Pons (tissue), 1 donor: ENCODE measurements at regions not wholly inside any gene's neighbourhood (a gene's known extent, or its start where the extent isn't known, plus 50 kb on each side); places are given as distances from the start of the nearest gene placed in this dataset.
A peak's percentile ranks its signal among the peaks of the same experiment; 100 is the strongest.

Experiments
- DNase-seq: peaks from one replicate; pipeline ENCODE4 v3.0.0-alpha.2; 2016; ENCODE audit warnings: low spot score

GRCh38 chr9:129326061-129327005 lies 148.3 kb upstream of the IER5L start:
- no peak for DNase-seq

GRCh38 chr9:129324808-129325502 lies 146.9 kb upstream of the IER5L start:
- DNase-seq, result no peak

DNA sequence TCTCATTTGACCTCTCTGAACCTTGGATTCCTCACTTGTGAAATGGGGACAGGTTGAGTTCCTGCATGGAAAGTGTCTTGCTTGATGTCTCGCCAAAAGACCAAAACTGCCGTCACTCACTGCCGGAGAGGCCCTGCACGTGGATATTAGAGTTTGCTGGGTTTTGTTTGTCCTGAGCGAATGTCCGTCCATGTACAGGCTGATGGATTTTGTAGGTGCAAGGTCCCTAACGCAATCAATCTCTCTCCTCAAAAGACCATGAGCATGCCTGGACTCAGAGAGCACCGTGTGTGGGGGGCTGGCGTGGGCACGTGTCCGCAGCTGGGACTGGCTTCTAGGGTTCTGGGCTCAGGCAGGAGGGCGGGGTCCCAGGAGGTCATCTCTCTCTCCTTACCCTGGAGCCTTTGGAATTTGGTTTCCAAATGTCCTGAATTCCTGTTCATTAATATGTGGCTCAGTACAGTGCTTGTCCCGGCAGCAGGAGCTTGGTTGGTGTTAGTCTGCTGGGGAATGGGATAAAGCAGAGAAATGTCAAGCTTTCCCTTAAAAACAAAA lies 146.0 kb upstream of the IER5L start:
- no peak for DNase-seq

- DNase-seq, result no peak
Measured at GRCh38 chr9:129323376-129323998, 145.4 kb upstream of the IER5L start.

GRCh38 chr9:129322641-129323375 lies 144.7 kb upstream of the IER5L start:
- DNase-seq, result no peak

GRCh38 chr9:129322022-129322621 lies 144.1 kb upstream of the IER5L start:
- DNase-seq, result no peak

GRCh38 chr9:129321286-129322021 lies 143.4 kb upstream of the IER5L start:
- DNase-seq, result no peak

- peak; percentile 86 for DNase-seq
Measured at GRCh38 chr9:129320575-129321285, 142.7 kb upstream of the IER5L start.

- no peak for DNase-seq
Measured at GRCh38 chr9:129319938-129320481, 141.9 kb upstream of the IER5L start.

- no peak for DNase-seq
Measured at GRCh38 chr9:129319076-129319937, 141.2 kb upstream of the IER5L start.

DNA sequence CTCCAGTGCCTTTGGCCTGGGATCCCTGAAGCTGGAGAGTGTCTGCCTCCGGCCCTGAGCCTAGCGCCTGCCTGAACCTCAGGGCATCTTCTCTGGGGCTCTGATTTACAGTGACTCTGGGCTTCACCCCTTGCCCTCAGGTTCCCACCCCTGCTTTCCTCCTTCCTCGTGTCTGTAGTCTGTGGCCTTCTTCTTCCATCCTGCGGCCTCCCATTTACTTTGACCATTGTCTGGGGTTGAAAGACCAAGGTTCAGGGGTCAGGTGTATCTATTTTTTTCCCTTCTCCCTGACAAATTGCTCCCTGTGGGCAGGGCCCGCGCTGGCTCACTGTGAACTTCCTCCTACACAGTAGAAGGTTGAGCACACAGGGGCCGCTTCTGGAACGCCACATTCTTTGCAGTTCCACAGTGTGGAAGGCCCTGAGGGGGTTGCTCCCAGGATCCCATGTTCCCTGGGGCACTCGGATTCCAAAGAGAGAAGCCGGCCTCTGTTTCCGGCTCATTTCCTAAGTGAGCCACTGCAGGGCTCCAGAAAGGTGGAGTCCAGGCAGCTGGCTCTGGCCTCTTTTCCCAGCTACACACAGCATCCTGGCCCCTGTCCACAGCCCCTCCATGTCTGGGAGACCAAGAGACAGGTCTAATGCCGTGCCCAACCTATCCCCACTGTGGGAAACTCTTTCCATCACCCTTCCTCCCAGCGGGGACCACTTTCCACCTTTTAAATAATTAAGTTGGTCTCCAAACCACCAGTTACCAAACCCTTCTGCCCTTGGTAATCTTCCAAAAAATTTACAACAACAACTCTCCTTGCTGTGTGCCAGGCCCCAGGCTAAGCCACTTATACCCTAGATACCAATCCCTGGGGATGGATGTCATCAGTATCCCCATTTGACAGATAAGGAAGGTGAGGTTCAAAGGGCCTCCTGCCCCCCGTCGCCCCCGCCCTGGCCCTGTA lies 140.3 kb upstream of the IER5L start:
- DNase-seq, result no peak

GRCh38 chr9:129317179-129318011 lies 139.3 kb upstream of the IER5L start:
- no peak for DNase-seq

- no peak for DNase-seq
Measured at GRCh38 chr9:129316281-129317030, 138.4 kb upstream of the IER5L start.

- no peak for DNase-seq
Measured at GRCh38 chr9:129313331-129313955, 135.4 kb upstream of the IER5L start.
